ENCODE measurements at regions not wholly inside any gene's neighbourhood (a gene's known extent, or its start where the extent isn't known, plus 50 kb on each side); places are given as distances from the start of the nearest gene placed in this dataset.

GRCh38 chr9:135248111-135248510, 160.6 kb downstream of the OLFM1 start:
- in situ Hi-C loops (cut with HindIII; ENCODE audit: low pct_unique_long_range_greater_than_20kb, low sequenced_read_pairs) (no loop called here), intact Hi-C loops (cut with micrococcal nuclease; ENCODE audit: unreplicated experiment) (no loop called here)
- no peak for TF ChIP-seq POLR2AphosphoS5 (IDR thresholded peaks at IDR 0.05; ENCODE audit: low read depth, low read length)
- TF ChIP-seq CTCF (IDR thresholded peaks at IDR 0.05), result no peak
- TF ChIP-seq, protein P1, sequence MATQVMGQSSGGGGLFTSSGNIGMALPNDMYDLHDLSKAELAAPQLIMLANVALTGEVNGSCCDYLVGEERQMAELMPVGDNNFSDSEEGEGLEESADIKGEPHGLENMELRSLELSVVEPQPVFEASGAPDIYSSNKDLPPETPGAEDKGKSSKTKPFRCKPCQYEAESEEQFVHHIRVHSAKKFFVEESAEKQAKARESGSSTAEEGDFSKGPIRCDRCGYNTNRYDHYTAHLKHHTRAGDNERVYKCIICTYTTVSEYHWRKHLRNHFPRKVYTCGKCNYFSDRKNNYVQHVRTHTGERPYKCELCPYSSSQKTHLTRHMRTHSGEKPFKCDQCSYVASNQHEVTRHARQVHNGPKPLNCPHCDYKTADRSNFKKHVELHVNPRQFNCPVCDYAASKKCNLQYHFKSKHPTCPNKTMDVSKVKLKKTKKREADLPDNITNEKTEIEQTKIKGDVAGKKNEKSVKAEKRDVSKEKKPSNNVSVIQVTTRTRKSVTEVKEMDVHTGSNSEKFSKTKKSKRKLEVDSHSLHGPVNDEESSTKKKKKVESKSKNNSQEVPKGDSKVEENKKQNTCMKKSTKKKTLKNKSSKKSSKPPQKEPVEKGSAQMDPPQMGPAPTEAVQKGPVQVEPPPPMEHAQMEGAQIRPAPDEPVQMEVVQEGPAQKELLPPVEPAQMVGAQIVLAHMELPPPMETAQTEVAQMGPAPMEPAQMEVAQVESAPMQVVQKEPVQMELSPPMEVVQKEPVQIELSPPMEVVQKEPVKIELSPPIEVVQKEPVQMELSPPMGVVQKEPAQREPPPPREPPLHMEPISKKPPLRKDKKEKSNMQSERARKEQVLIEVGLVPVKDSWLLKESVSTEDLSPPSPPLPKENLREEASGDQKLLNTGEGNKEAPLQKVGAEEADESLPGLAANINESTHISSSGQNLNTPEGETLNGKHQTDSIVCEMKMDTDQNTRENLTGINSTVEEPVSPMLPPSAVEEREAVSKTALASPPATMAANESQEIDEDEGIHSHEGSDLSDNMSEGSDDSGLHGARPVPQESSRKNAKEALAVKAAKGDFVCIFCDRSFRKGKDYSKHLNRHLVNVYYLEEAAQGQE (IDR thresholded peaks at IDR 0.05; ENCODE audit: insufficient read depth in 1 of 2, low read depth in 2 of 2, low read length in 1 of 2), result no peak
- no peak for TF ChIP-seq SIN3A (IDR thresholded peaks at IDR 0.05; ENCODE audit: borderline replicate concordance, insufficient read depth, low read depth, low read length)
- no peak for TF ChIP-seq TCF7L2 (IDR thresholded peaks at IDR 0.05; ENCODE audit: low read depth, low read length)
- ATAC-seq (no peak), DNase-seq (ENCODE audit: low read depth, low spot score) (no peak)
- Histone ChIP-seq H3K27me3 (ENCODE audit: control insufficient read depth, insufficient read depth, low read length) (no peaks in the 10 kb centered on the region; the same call in 1 of the 2 replicates), H3K36me3 (ENCODE audit: control insufficient read depth, insufficient read depth, low read length) (no peaks in the 10 kb centered on the region), H3K9me3 (ENCODE audit: control insufficient read depth, insufficient read depth, low read depth, low read length) (no peaks in the 10 kb centered on the region), H3K4me1 (ENCODE audit: control insufficient read depth, insufficient read depth, low read length) (no peaks in the 10 kb centered on the region), H3K27ac (ENCODE audit: low read length) (no peak overlapping the region), H3K4me3 (ENCODE audit: low read depth in 2 of 2, low read length in 2 of 2) (no peak overlapping the region)
- BruUV-seq (replicated peaks), result no TSS peak
- CTCF ChIA-PET, result no interaction called here
- POLR2A ChIA-PET, result no interaction called here

DNA sequence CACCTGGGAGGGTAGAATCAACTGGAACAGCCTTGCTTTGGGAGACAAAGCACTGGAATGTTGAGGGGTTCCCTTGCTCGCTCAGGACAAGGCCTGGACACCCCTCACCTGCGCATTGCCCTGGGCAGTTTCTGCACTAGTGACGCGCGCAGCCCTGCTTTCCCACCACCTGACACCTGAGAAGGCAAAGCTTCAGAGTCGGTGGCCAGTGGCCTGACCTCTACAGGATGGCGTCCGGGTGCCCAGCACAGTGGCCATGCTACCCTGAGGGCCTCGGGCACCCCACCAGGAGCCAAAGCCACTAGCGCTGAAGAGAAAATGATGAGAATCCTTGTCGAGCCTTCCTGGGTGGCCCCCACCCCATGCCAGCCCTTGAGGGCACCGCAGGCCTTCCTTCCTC, 161.3 kb downstream of the OLFM1 start:
- CTCF ChIA-PET, result no interaction called here
- Histone ChIP-seq H3K27me3 (ENCODE audit: control insufficient read depth, insufficient read depth, low read length) (no peaks in the 10 kb centered on the region; the same call in 1 of the 2 replicates), H3K9me3 (ENCODE audit: control insufficient read depth, insufficient read depth, low read depth, low read length) (no peaks in the 10 kb centered on the region), H3K36me3 (ENCODE audit: control insufficient read depth, insufficient read depth, low read length) (no peaks in the 10 kb centered on the region), H3K4me3 (ENCODE audit: low read depth in 2 of 2, low read length in 2 of 2) (no peak overlapping the region), H3K4me1 (ENCODE audit: control insufficient read depth, insufficient read depth, low read length) (no peaks in the 10 kb centered on the region), H3K27ac (ENCODE audit: low read length) (no peak overlapping the region)
- intact Hi-C loops (cut with micrococcal nuclease; ENCODE audit: unreplicated experiment), result no loop called here
- no peak for TF ChIP-seq POLR2AphosphoS5 (IDR thresholded peaks at IDR 0.05; ENCODE audit: low read depth, low read length)
- TF ChIP-seq, protein P1 (IDR thresholded peaks at IDR 0.05; ENCODE audit: insufficient read depth in 1 of 2, low read depth in 2 of 2, low read length in 1 of 2), result no peak
- no peak for TF ChIP-seq SIN3A (IDR thresholded peaks at IDR 0.05; ENCODE audit: borderline replicate concordance, insufficient read depth, low read depth, low read length)
- TF ChIP-seq TCF7L2 (IDR thresholded peaks at IDR 0.05; ENCODE audit: low read depth, low read length), result no peak
- no peak for TF ChIP-seq CTCF (IDR thresholded peaks at IDR 0.05)
- DNase-seq (ENCODE audit: low read depth, low spot score) (no peak), ATAC-seq (no peak)
- BruUV-seq (replicated peaks), result no TSS peak
- POLR2A ChIA-PET, result no interaction called here
- in situ Hi-C loops (cut with HindIII; ENCODE audit: low pct_unique_long_range_greater_than_20kb, low sequenced_read_pairs), result no loop called here
